Brain pericyte (primary cell): ENCODE measurements at regions not wholly inside any gene's neighbourhood (a gene's known extent, or its start where the extent isn't known, plus 50 kb on each side); places are given as distances from the start of the nearest gene placed in this dataset.

Experiments
- DNase-seq: peaks from one replicate; pipeline ENCODE4 v3.0.0-alpha.2; 2012; ENCODE audit warnings: low read depth, low spot score

GRCh38 chr2:66890166-66890742 is 455.3 kb downstream of the MEIS1 start:
- DNase-seq = no peak

GRCh38 chr2:66895206-66895605 is 460.3 kb downstream of the MEIS1 start:
- DNase-seq = no peak

- DNase-seq = no peak
Measured at GRCh38 chr2:66896131-66896530, 461.2 kb downstream of the MEIS1 start.

- DNase-seq = no peak
Measured at GRCh38 chr2:66897181-66897580, 462.3 kb downstream of the MEIS1 start.

GRCh38 chr2:66897691-66898150 is 462.8 kb downstream of the MEIS1 start:
- no peak for DNase-seq

GRCh38 chr2:66899109-66899508 is 464.2 kb downstream of the MEIS1 start:
- no peak for DNase-seq

- DNase-seq = no peak
Measured at GRCh38 chr2:66899648-66900047, 464.7 kb downstream of the MEIS1 start.

- no peak for DNase-seq
Measured at GRCh38 chr2:66901344-66901743, 466.4 kb downstream of the MEIS1 start.

GRCh38 chr2:66903183-66903582 is 468.3 kb downstream of the MEIS1 start:
- DNase-seq = no peak

GRCh38 chr2:66903745-66904465 is 469.0 kb downstream of the MEIS1 start:
- no peak for DNase-seq

GRCh38 chr2:66915237-66915636 is 480.3 kb downstream of the MEIS1 start:
- no peak for DNase-seq

- DNase-seq = no peak
Measured at GRCh38 chr2:66919286-66919685, 477.8 kb upstream of the ETAA1 start.

- DNase-seq = no peak
Measured at GRCh38 chr2:66920415-66920814, 476.7 kb upstream of the ETAA1 start.

GRCh38 chr2:66925128-66925527 is 472.0 kb upstream of the ETAA1 start:
- no peak for DNase-seq

- no peak for DNase-seq
Measured at GRCh38 chr2:66926594-66927112, 470.5 kb upstream of the ETAA1 start.

- no peak for DNase-seq
Measured at GRCh38 chr2:66929632-66930338, 467.3 kb upstream of the ETAA1 start.

- no peak for DNase-seq
Measured at GRCh38 chr2:66930339-66931220, 466.6 kb upstream of the ETAA1 start.

GRCh38 chr2:66938471-66938967 is 458.6 kb upstream of the ETAA1 start:
- DNase-seq = no peak

- no peak for DNase-seq
Measured at GRCh38 chr2:66940080-66940479, 457.1 kb upstream of the ETAA1 start.

GRCh38 chr2:66948234-66948633 is 448.9 kb upstream of the ETAA1 start:
- DNase-seq = no peak

GRCh38 chr2:66957198-66957597 is 439.9 kb upstream of the ETAA1 start:
- no peak for DNase-seq
